HEK293T (cell line): ENCODE measurements at regions not wholly inside any gene's neighbourhood (a gene's known extent, or its start where the extent isn't known, plus 50 kb on each side); places are given as distances from the start of the nearest gene placed in this dataset.
"Not testable (repeated sequence)": the region's sequence is repeated elsewhere in the genome, so short reads cannot be mapped to it uniquely, and the experiment has no call there.

Experiments
- CTCF ChIA-PET: fragments of 350-600 bp; formaldehyde crosslinking; extraction: SDS; loops from one replicate; lab custom pipeline; 2021; ENCODE audit warnings: antibody characterized with exemption, inconsistent platforms; lab: Yijun Ruan, JAX
- POLR2A ChIA-PET: fragments of 350-600 bp; formaldehyde crosslinking; extraction: SDS; loops from one replicate; lab custom pipeline; 2020; ENCODE audit warnings: antibody characterized with exemption, inconsistent platforms; lab: Yijun Ruan, JAX
- DNase-seq: peaks from one replicate; pipeline ENCODE4 v3.0.0; 2012; ENCODE audit warnings: mixed read lengths; ENCODE audit errors: extremely low spot score
- ARNT ChIP-seq: fragments of 450-650 bp; IDR thresholded peaks from 2 replicates; pipeline ENCODE4 v1.6.1; 2017; ENCODE audit warnings: mild to moderate bottlenecking
- BHLHE40 ChIP-seq: fragments of 450-650 bp; IDR thresholded peaks from 2 replicates; pipeline ENCODE4 v1.6.1; 2016; ENCODE audit warnings: mild to moderate bottlenecking, moderate library complexity, borderline replicate concordance
- CTBP1 ChIP-seq: fragments of 450-650 bp; IDR thresholded peaks from 2 replicates; pipeline ENCODE4 v1.6.1; 2016; ENCODE audit warnings: borderline replicate concordance
- ELF4 ChIP-seq: fragments of 450-650 bp; IDR thresholded peaks from 2 replicates; pipeline ENCODE4 v1.6.1; 2017; ENCODE audit warnings: antibody characterized with exemption
- FOXA1 ChIP-seq: fragments of 450-650 bp; IDR thresholded peaks from 2 replicates; pipeline ENCODE4 v1.6.1; 2016; ENCODE audit warnings: mild to moderate bottlenecking
- FOXK2 ChIP-seq: fragments of 450-650 bp; IDR thresholded peaks from 2 replicates; pipeline ENCODE4 v1.6.1; 2016; ENCODE audit warnings: mild to moderate bottlenecking
- FOXM1 ChIP-seq: fragments of 450-650 bp; IDR thresholded peaks from 2 replicates; pipeline ENCODE4 v1.6.1; 2017; ENCODE audit warnings: mild to moderate bottlenecking, borderline replicate concordance
- HDGF ChIP-seq: fragments of 450-650 bp; IDR thresholded peaks from 2 replicates; pipeline ENCODE4 v1.6.1; 2017; ENCODE audit warnings: antibody characterized with exemption, borderline replicate concordance
- L3MBTL2 ChIP-seq: fragments of 450-650 bp; conservative IDR thresholded peaks from 2 replicates; pipeline ENCODE4 v1.6.1; 2016; ENCODE audit warnings: mild to moderate bottlenecking
- LEF1 ChIP-seq: fragments of 450-650 bp; IDR thresholded peaks from 2 replicates; pipeline ENCODE4 v1.6.1; 2017; ENCODE audit warnings: mild to moderate bottlenecking, borderline replicate concordance
- NFRKB ChIP-seq: fragments of 450-650 bp; IDR thresholded peaks from 2 replicates; pipeline ENCODE4 v1.6.1; 2016; ENCODE audit warnings: mild to moderate bottlenecking, moderate library complexity
- SP1 ChIP-seq: fragments of 450-650 bp; IDR thresholded peaks from 2 replicates; pipeline ENCODE4 v1.6.1; 2017
- SUZ12 ChIP-seq: fragments of 450-650 bp; IDR thresholded peaks from 2 replicates; pipeline ENCODE4 v1.6.1; 2016; ENCODE audit warnings: mild to moderate bottlenecking
- TARDBP ChIP-seq: fragments of 450-650 bp; IDR thresholded peaks from 2 replicates; pipeline ENCODE4 v1.6.1; 2016
- ZNF384 ChIP-seq: fragments of 450-650 bp; IDR thresholded peaks from 2 replicates; pipeline ENCODE4 v1.6.1; 2016
- TF ChIP-seq, protein P1 (sequence below): fragments of 450-650 bp; IDR thresholded peaks from 2 replicates; pipeline ENCODE4 v1.6.1; 2016

GRCh38 chr13:58706421-58706820 is 1074.9 kb downstream of the PCDH17 start:
- ChIA-PET POLR2A (no interaction called here), CTCF (no interaction called here)
- DNase-seq = no peak
- TF ChIP-seq HDGF (no peak), NFRKB (no peak), ELF4 (no peak), L3MBTL2 (no peak)
- TF ChIP-seq, protein P1, sequence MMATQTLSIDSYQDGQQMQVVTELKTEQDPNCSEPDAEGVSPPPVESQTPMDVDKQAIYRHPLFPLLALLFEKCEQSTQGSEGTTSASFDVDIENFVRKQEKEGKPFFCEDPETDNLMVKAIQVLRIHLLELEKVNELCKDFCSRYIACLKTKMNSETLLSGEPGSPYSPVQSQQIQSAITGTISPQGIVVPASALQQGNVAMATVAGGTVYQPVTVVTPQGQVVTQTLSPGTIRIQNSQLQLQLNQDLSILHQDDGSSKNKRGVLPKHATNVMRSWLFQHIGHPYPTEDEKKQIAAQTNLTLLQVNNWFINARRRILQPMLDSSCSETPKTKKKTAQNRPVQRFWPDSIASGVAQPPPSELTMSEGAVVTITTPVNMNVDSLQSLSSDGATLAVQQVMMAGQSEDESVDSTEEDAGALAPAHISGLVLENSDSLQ = no peak

- ChIA-PET POLR2A (no interaction called here), CTCF (interaction anchor here (0.6 to 0.7 kb wide), 2 partner anchors 245 to 337 kb away, joined by 3 to 4 read pairs; no protein-coding TSS in a partner anchor)
- DNase-seq = no peak
- TF ChIP-seq BHLHE40 = no peak
Observed at GRCh38 chr13:58712191-58712590, 1080.6 kb downstream of the PCDH17 start.

DNA sequence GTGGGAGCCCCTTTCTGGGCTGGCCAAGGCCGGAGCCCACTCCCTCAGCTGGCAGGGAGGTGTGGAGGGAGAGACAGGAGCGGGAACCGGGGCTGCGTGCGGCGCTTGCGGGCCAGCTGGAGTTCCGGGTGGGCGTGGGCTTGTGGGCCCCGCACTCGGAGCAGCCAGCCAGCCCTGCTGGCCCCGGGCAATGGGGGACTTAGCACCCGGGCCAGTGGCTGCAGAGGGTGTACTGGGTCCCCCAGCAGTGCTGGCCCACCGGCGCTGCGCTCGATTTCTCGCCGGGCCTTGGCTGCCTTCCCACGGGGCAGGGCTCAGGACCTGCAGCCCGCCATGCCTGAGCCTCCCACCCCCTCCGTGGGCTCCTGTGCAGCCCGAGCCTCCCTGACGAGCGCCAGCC is 1082.5 kb downstream of the PCDH17 start:
- POLR2A ChIA-PET, DNase-seq: not testable (repeated sequence)
- CTCF ChIA-PET = interaction anchor here (0.9 kb wide), 1 partner anchor 140 kb away, joined by 3 read pairs; no protein-coding TSS in a partner anchor

- no peak for DNase-seq
- TF ChIP-seq FOXM1 = no peak
- TF ChIP-seq, protein P1 = no peak
- TF ChIP-seq FOXK2 = no peak
- POLR2A ChIA-PET = no interaction called here
- CTCF ChIA-PET = no interaction called here
Observed at GRCh38 chr13:58721273-58721672, 1089.7 kb downstream of the PCDH17 start.

- TF ChIP-seq, protein P1 = peak; percentile 89
- no peak for TF ChIP-seq ELF4
- no peak for TF ChIP-seq L3MBTL2
- no peak for DNase-seq
- CTCF ChIA-PET = no interaction called here
- POLR2A ChIA-PET = no interaction called here
Observed at GRCh38 chr13:58728126-58728525, 1096.6 kb downstream of the PCDH17 start.

DNA sequence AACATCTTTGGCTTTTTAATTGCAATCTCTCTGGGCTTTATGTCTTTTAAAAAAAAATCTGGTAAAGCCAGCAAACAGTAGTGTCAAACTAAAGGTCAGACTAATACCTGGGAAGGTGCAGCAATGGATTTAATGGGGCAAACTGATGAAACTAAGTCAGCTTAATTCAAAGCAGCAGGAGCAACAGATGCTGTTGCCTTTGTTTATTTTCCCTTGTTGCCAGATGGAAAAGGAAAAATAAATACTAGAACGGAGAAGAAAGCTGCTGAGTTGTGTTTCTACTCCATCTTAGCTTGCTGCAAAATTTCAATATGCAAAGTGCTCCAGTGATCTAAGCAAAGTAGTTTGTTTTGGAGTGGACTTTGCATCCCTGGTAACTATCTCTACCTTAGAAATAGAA is 1097.8 kb downstream of the PCDH17 start:
- TF ChIP-seq FOXK2 (no peak), SP1 (no peak), FOXM1 (no peak), ZNF384 (no peak), BHLHE40 (no peak), CTBP1 (no peak), L3MBTL2 (no peak), FOXA1 (no peak), NFRKB (no peak), TARDBP (no peak), LEF1 (no peak)
- ChIA-PET CTCF (no interaction called here), POLR2A (no interaction called here)
- DNase-seq = no peak

- TF ChIP-seq SUZ12 (no peak), TARDBP (no peak), LEF1 (no peak), FOXM1 (no peak), NFRKB (no peak), HDGF (no peak), ELF4 (no peak), FOXA1 (no peak), L3MBTL2 (no peak), ZNF384 (no peak), FOXK2 (no peak), BHLHE40 (no peak), CTBP1 (no peak), SP1 (no peak), ARNT (no peak)
- TF ChIP-seq, protein P1 = no peak
- no peak for DNase-seq
- CTCF ChIA-PET = no interaction called here
- POLR2A ChIA-PET = no interaction called here
Observed at GRCh38 chr13:58744686-58745085, 1113.1 kb downstream of the PCDH17 start.
